ENCODE measurements at regions not wholly inside any gene's neighbourhood (a gene's known extent, or its start where the extent isn't known, plus 50 kb on each side); places are given as distances from the start of the nearest gene placed in this dataset.
"Not testable (repeated sequence)": the region's sequence is repeated elsewhere in the genome, so short reads cannot be mapped to it uniquely, and the experiment has no call there.

GRCh38 chr3:177800561-177800960, 603.3 kb upstream of the TBL1XR1 start:
- DNase-seq (ENCODE audit: low read depth, low spot score): no peak
- in situ Hi-C loops (cut with HindIII; ENCODE audit: low sequenced_read_pairs): no loop called here
- no peak for TF ChIP-seq CTCF (IDR thresholded peaks at IDR 0.05; ENCODE audit: low read depth, low read length)
- no peak overlapping the region for H3K4me3 ChIP-seq (ENCODE audit: low read depth, low read length)

GRCh38 chr3:177802151-177802900, 605.0 kb upstream of the TBL1XR1 start:
- no peak overlapping the region for H3K4me3 ChIP-seq (ENCODE audit: low read depth, low read length)
- no peak for TF ChIP-seq CTCF (IDR thresholded peaks at IDR 0.05; ENCODE audit: low read depth, low read length)
- peak; percentile 75 for DNase-seq (ENCODE audit: low read depth, low spot score)
- in situ Hi-C loops (cut with HindIII; ENCODE audit: low sequenced_read_pairs): no loop called here

- H3K4me3 ChIP-seq (ENCODE audit: low read depth, low read length): no peak overlapping the region
- no peak for DNase-seq (ENCODE audit: low read depth, low spot score)
- in situ Hi-C loops (cut with HindIII; ENCODE audit: low sequenced_read_pairs): no loop called here
- no peak for TF ChIP-seq CTCF (IDR thresholded peaks at IDR 0.05; ENCODE audit: low read depth, low read length)
These were observed 606.2 kb upstream of the TBL1XR1 start for GRCh38 chr3:177803500-177803899.

- no peak for TF ChIP-seq CTCF (IDR thresholded peaks at IDR 0.05; ENCODE audit: low read depth, low read length)
- H3K4me3 ChIP-seq (ENCODE audit: low read depth, low read length): no peak overlapping the region
- DNase-seq (ENCODE audit: low read depth, low spot score): no peak
- in situ Hi-C loops (cut with HindIII; ENCODE audit: low sequenced_read_pairs): no loop called here
These were observed 606.8 kb upstream of the TBL1XR1 start for GRCh38 chr3:177804032-177804431.

GRCh38 chr3:177804646-177805045, 607.4 kb upstream of the TBL1XR1 start:
- H3K4me3 ChIP-seq (ENCODE audit: low read depth, low read length): no peak overlapping the region
- in situ Hi-C loops (cut with HindIII; ENCODE audit: low sequenced_read_pairs): no loop called here
- TF ChIP-seq CTCF (IDR thresholded peaks at IDR 0.05; ENCODE audit: low read depth, low read length): no peak
- no peak for DNase-seq (ENCODE audit: low read depth, low spot score)

- TF ChIP-seq CTCF (IDR thresholded peaks at IDR 0.05; ENCODE audit: low read depth, low read length): no peak
- DNase-seq (ENCODE audit: low read depth, low spot score): no peak
- in situ Hi-C loops (cut with HindIII; ENCODE audit: low sequenced_read_pairs): no loop called here
- no peak overlapping the region for H3K4me3 ChIP-seq (ENCODE audit: low read depth, low read length)
These were observed 610.0 kb upstream of the TBL1XR1 start for GRCh38 chr3:177807150-177807875.

- in situ Hi-C loops (cut with HindIII; ENCODE audit: low sequenced_read_pairs); DNase-seq (ENCODE audit: low read depth, low spot score); H3K4me3 ChIP-seq (ENCODE audit: low read depth, low read length): not testable (repeated sequence)
These were observed 611.7 kb upstream of the TBL1XR1 start for GRCh38 chr3:177808928-177809478.

All from astrocyte of the spinal cord (primary cell).